IMR-90 (cell line): ENCODE measurements at regions not wholly inside any gene's neighbourhood (a gene's known extent, or its start where the extent isn't known, plus 50 kb on each side); places are given as distances from the start of the nearest gene placed in this dataset.

Experiments
- ATAC-seq: fragments of 200-7000 bp; cut with Tn5 transposase; 2 replicates; pipeline ENCODE4 v1.9.1; 2020; ENCODE audit warnings: low read depth, mild to moderate bottlenecking, moderate library complexity
- BruUV-seq: library from RNA; stranded (reverse); fragments of 400-500 nt; replicated peaks from 2 replicates; lab custom pipeline; 2021; lab: Mats Ljungman, UMichigan
- CTCF ChIA-PET: fragments of 300-600 bp; formaldehyde crosslinking; extraction: SDS; loops from one replicate; lab custom pipeline; 2021; ENCODE audit warnings: antibody characterized with exemption; lab: Yijun Ruan, JAX
- POLR2A ChIA-PET: fragments of 300-600 bp; sonication (Branson Sonifier 250); formaldehyde crosslinking; loops from one replicate; lab custom pipeline; 2022; ENCODE audit warnings: antibody characterized with exemption; ENCODE audit not compliant: unreplicated experiment; lab: Charles Lee
- DNase-seq: peaks from one replicate; pipeline ENCODE4 v3.0.0; 2013
- H2AFZ ChIP-seq: replicated peaks from 2 replicates; pipeline ENCODE3; 2013; ENCODE audit warnings: low read length, mild to moderate bottlenecking; ENCODE audit not compliant: poor library complexity
- H2AK5ac ChIP-seq: 2 replicates; pipeline ENCODE4 v1.6.1; 2013; ENCODE audit warnings: low read depth, low read length, inconsistent platforms
- H2AK9ac ChIP-seq: replicated peaks from 2 replicates; pipeline ENCODE3; 2013; ENCODE audit warnings: mild to moderate bottlenecking, low read depth, low read length, moderate library complexity; ENCODE audit not compliant: poor library complexity
- H2BK120ac ChIP-seq: 2 replicates; pipeline ENCODE4 v1.6.1; 2013; ENCODE audit warnings: low read depth, low read length, inconsistent platforms
- H2BK15ac ChIP-seq: 3 replicates; pipeline ENCODE4 v1.6.1; 2013; ENCODE audit warnings: low read depth, low read length, inconsistent platforms
- H2BK20ac ChIP-seq: 2 replicates; pipeline ENCODE4 v1.6.1; 2013; ENCODE audit warnings: low read depth, mild to moderate bottlenecking, inconsistent platforms, low read length, moderate library complexity
- H2BK5ac ChIP-seq: 2 replicates; pipeline ENCODE4 v1.6.1; 2013; ENCODE audit warnings: mild to moderate bottlenecking, low read depth, low read length, inconsistent platforms; ENCODE audit not compliant: poor library complexity, severe bottlenecking
- H3K14ac ChIP-seq: replicated peaks from 2 replicates; pipeline ENCODE4 v1.6.1; 2013; ENCODE audit warnings: low read depth, low read length, inconsistent platforms
- H3K18ac ChIP-seq: 2 replicates; pipeline ENCODE4 v1.6.1; 2013; ENCODE audit warnings: low read depth, low read length, control low read depth
- H3K23ac ChIP-seq: 2 replicates; pipeline ENCODE4 v1.6.1; 2013; ENCODE audit warnings: low read depth, low read length, inconsistent platforms
- H3K27ac ChIP-seq: 2 replicates; pipeline ENCODE4 v1.5.1; 2013; ENCODE audit warnings: mild to moderate bottlenecking, control low read depth, low read length; ENCODE audit not compliant: insufficient read depth
- H3K27me3 ChIP-seq: 2 replicates; pipeline ENCODE4 v1.6.1; 2013; ENCODE audit warnings: low read length; ENCODE audit not compliant: control insufficient read depth, insufficient read depth
- H3K36me3 ChIP-seq: 2 replicates; pipeline ENCODE4 v1.6.1; 2013; ENCODE audit warnings: low read length, mixed read lengths; ENCODE audit not compliant: control insufficient read depth, insufficient read depth
- H3K4ac ChIP-seq: 2 replicates; pipeline ENCODE4 v1.6.1; 2013; ENCODE audit warnings: low read depth, low read length, inconsistent platforms
- H3K4me1 ChIP-seq: 2 replicates; pipeline ENCODE4 v1.6.1; 2013; ENCODE audit warnings: low read length, mixed read lengths; ENCODE audit not compliant: control insufficient read depth, insufficient read depth
- H3K4me2 ChIP-seq: 2 replicates; pipeline ENCODE4 v1.6.1; 2013; ENCODE audit warnings: low read depth, mild to moderate bottlenecking, control low read depth, low read length, moderate library complexity
- H3K4me3 ChIP-seq: 2 replicates; pipeline ENCODE4 v1.5.1; 2013; ENCODE audit warnings: low read depth, mild to moderate bottlenecking, control low read depth, low read length, moderate library complexity; ENCODE audit not compliant: insufficient read depth
- H3K56ac ChIP-seq: 2 replicates; pipeline ENCODE4 v1.6.1; 2013; ENCODE audit warnings: low read length, inconsistent platforms; ENCODE audit not compliant: insufficient read depth; ENCODE audit errors: extremely low read depth
- H3K79me1 ChIP-seq, 2 experiments: 2 replicates each; pipeline ENCODE4 v1.6.1; 2013; ENCODE audit warnings: low read length in 2 of 2, inconsistent platforms in 1 of 2, low read depth in 1 of 2
- H3K9ac ChIP-seq: 2 replicates; pipeline ENCODE4 v1.6.1; 2013; ENCODE audit warnings: low read depth, low read length, control low read depth
- H3K9me1 ChIP-seq: 2 replicates; pipeline ENCODE4 v1.6.1; 2013; ENCODE audit warnings: low read length, inconsistent platforms; ENCODE audit not compliant: insufficient read depth
- H3K9me3 ChIP-seq: 2 replicates; pipeline ENCODE4 v1.6.1; 2013; ENCODE audit warnings: low read length; ENCODE audit not compliant: control insufficient read depth, insufficient read depth
- H4K20me1 ChIP-seq: 2 replicates; pipeline ENCODE4 v1.6.1; 2013; ENCODE audit warnings: low read length, inconsistent platforms; ENCODE audit not compliant: insufficient read depth
- H4K5ac ChIP-seq: 2 replicates; pipeline ENCODE4 v1.6.1; 2013; ENCODE audit warnings: mild to moderate bottlenecking, low read depth, low read length, control low read depth
- H4K8ac ChIP-seq, 2 experiments: 2 replicates each; pipeline ENCODE4 v1.6.1; 2013; ENCODE audit warnings: low read depth in 2 of 2, low read length in 2 of 2, control low read depth in 1 of 2, inconsistent platforms in 1 of 2
- H4K91ac ChIP-seq: 2 replicates; pipeline ENCODE4 v1.6.1; 2013; ENCODE audit warnings: low read depth, low read length, inconsistent platforms; ENCODE audit not compliant: insufficient read depth
- ELK1 ChIP-seq: fragments of 150-350 bp; IDR thresholded peaks from 2 replicates; pipeline ENCODE4 v1.6.1; 2016; ENCODE audit warnings: low read depth, mild to moderate bottlenecking, low read length, moderate library complexity, borderline replicate concordance
- MAZ ChIP-seq: IDR thresholded peaks from 2 replicates; pipeline ENCODE4 v1.6.1; 2012; ENCODE audit warnings: low read depth, mild to moderate bottlenecking, low read length, improper control_type of control experiment, moderate library complexity, borderline replicate concordance
- MXI1 ChIP-seq: IDR thresholded peaks from 2 replicates; pipeline ENCODE4 v1.6.1; 2012; ENCODE audit warnings: low read depth, mild to moderate bottlenecking, low read length, moderate library complexity, borderline replicate concordance
- NFE2L2 ChIP-seq: fragments of 150-350 bp; IDR thresholded peaks from 2 replicates; pipeline ENCODE4 v1.6.1; 2016; ENCODE audit warnings: low read depth, mild to moderate bottlenecking, low read length
- RCOR1 ChIP-seq: IDR thresholded peaks from 2 replicates; pipeline ENCODE4 v1.6.1; 2012; ENCODE audit warnings: mild to moderate bottlenecking, low read length, improper control_type of control experiment; ENCODE audit not compliant: insufficient replicate concordance
- WGBS, 2 experiments: methylation state at CpG; one replicate each; pipeline versions ENCODE4 v1.1.5 to v1.1.7; 2013; ENCODE audit warnings: missing lambda C conversion rate in 2 of 2; ENCODE audit not compliant: insufficient read length in 1 of 2; ENCODE audit errors: extremely low coverage in 2 of 2; 5-methylcytosine and 5-hydroxymethylcytosine counted together
- dilution Hi-C: fragments of 300-500 bp; cut with HindIII; formaldehyde crosslinking; loops from one replicate; pipeline ENCODE4 v1.14.3; 2018; ENCODE audit warnings: low sequenced_read_pairs; ENCODE audit not compliant: unreplicated experiment
- in situ Hi-C: fragments of 300-500 bp; cut with MboI; formaldehyde crosslinking; loops from 3 replicates; pipeline ENCODE4 v1.14.3; 2019; ENCODE audit warnings: low sequenced_read_pairs, inconsistent platforms, mixed read lengths
- intact Hi-C: fragments of 100-400 bp; cut with micrococcal nuclease; formaldehyde crosslinking; loops from 2 replicates; pipeline ENCODE4 v1.10.0; 2022

- Histone ChIP-seq H4K5ac (no peak overlapping the region), H3K4me1 (0 out of 2 replicates have a peak, but pooled peaks cover 1% of the 10 kb centered on the region), H3K27ac (no peak overlapping the region), H4K20me1 (no peaks in the 10 kb centered on the region), H2BK20ac (no peak overlapping the region), H2BK5ac (no peak overlapping the region), H3K18ac (no peak overlapping the region), H3K4ac (no peak overlapping the region; the same call in 1 of the 2 replicates), H4K91ac (no peak overlapping the region), H3K9me1 (no peaks in the 10 kb centered on the region), H2BK15ac (no peak overlapping the region), H3K14ac (no peak overlapping the region), H2BK120ac (no peak overlapping the region), H3K4me3 (no peak overlapping the region), H3K36me3 (no peaks in the 10 kb centered on the region), H3K23ac (no peak overlapping the region), H4K8ac (no peak overlapping the region), H3K79me1 (no peaks in the 10 kb centered on the region), H3K56ac (no peak overlapping the region), H3K27me3 (no peaks in the 10 kb centered on the region; the same call in 1 of the 2 replicates), H3K9me3 (no peaks in the 10 kb centered on the region), H2AK9ac (no peak overlapping the region), H3K9ac (no peak overlapping the region), H3K4me2 (no peak overlapping the region), H2AK5ac (peak overlapping the region; percentile 13; the same call in 1 of the 2 replicates), H2AFZ (peak overlapping the region; percentile 8)
- no TSS peak for BruUV-seq
- CTCF ChIA-PET, result no interaction called here
- dilution Hi-C loops (no loop called here), intact Hi-C loops (no loop called here), in situ Hi-C loops (no loop called here)
- TF ChIP-seq MAZ (no peak), ELK1 (no peak), RCOR1 (no peak), MXI1 (no peak), NFE2L2 (no peak)
- POLR2A ChIA-PET, result no interaction called here
- 100% methylated on average over 1 of the region's 2 CpGs; no CpG with 5 or more reads in 1 of the 2 experiments for WGBS, 2 experiments
- DNase-seq, result no peak
- no peak for ATAC-seq
Measured at GRCh38 chr10:43785252-43785651, 136.6 kb upstream of the ZNF32 start.
